ENCODE measurements at regions not wholly inside any gene's neighbourhood (a gene's known extent, or its start where the extent isn't known, plus 50 kb on each side); places are given as distances from the start of the nearest gene placed in this dataset.

- TF ChIP-seq ZNF76 (tag by site-specific recombination; IDR thresholded peaks at IDR 0.05; ENCODE audit: borderline replicate concordance, low read depth): no peak
- no peak for TF ChIP-seq ZNF792 (tag by site-specific recombination; IDR thresholded peaks at IDR 0.05)
- no peak for TF ChIP-seq ZNF510 (tag by site-specific recombination; IDR thresholded peaks at IDR 0.05; ENCODE audit: insufficient replicate concordance)
- TF ChIP-seq ZNF16 (tag by site-specific recombination; IDR thresholded peaks at IDR 0.05; ENCODE audit: low read depth): no peak
- no peak for TF ChIP-seq ZBTB7A (tag by site-specific recombination; IDR thresholded peaks at IDR 0.05; ENCODE audit: low read depth)
- no peak for TF ChIP-seq ZNF239 (tag by site-specific recombination; IDR thresholded peaks at IDR 0.05)
- no peak for TF ChIP-seq ZNF155 (tag by site-specific recombination; IDR thresholded peaks at IDR 0.05)
- no peak for TF ChIP-seq ATF2 (tag by site-specific recombination; IDR thresholded peaks at IDR 0.05; ENCODE audit: low read depth)
- no peak for TF ChIP-seq ZNF140 (tag by site-specific recombination; IDR thresholded peaks at IDR 0.05)
- TF ChIP-seq ZFP3 (tag by site-specific recombination; IDR thresholded peaks at IDR 0.05; ENCODE audit: low read depth): no peak
- no peak for TF ChIP-seq ZNF768 (tag by site-specific recombination; IDR thresholded peaks at IDR 0.05)
- no peak for TF ChIP-seq ZNF777 (tag by site-specific recombination; IDR thresholded peaks at IDR 0.05; ENCODE audit: borderline replicate concordance)
- TF ChIP-seq CTCF (tag by site-specific recombination; IDR thresholded peaks at IDR 0.05): no peak
These were observed 103.5 kb upstream of the NANOS1 start for GRCh38 chr10:118926072-118926417.
